ENCODE measurements at regions not wholly inside any gene's neighbourhood (a gene's known extent, or its start where the extent isn't known, plus 50 kb on each side); places are given as distances from the start of the nearest gene placed in this dataset.

- no peaks in the 10 kb centered on the region for H3K79me1 ChIP-seq (ENCODE audit: low read depth in 1 of 2, low read length in 2 of 2)
- H3K4me3 ChIP-seq (ENCODE audit: insufficient read depth, low read depth, low read length): no peak overlapping the region
- H2AFZ ChIP-seq (replicated peaks; ENCODE audit: low read length, poor library complexity): peak overlapping the region; percentile 51
- DNase-seq (no peak), ATAC-seq (ENCODE audit: low read depth) (peak; percentile 64)
- H3K56ac ChIP-seq (ENCODE audit: extremely low read depth, insufficient read depth, low read length): no peak overlapping the region
- H2BK15ac ChIP-seq (ENCODE audit: low read depth, low read length): no peak overlapping the region
- intact Hi-C loops (cut with micrococcal nuclease) (no loop called here), in situ Hi-C loops (cut with MboI; ENCODE audit: low sequenced_read_pairs) (no loop called here), dilution Hi-C loops (cut with HindIII; ENCODE audit: low sequenced_read_pairs, unreplicated experiment) (no loop called here)
- POLR2A ChIA-PET (ENCODE audit: unreplicated experiment): no interaction called here
- no peak overlapping the region for H3K4ac ChIP-seq (ENCODE audit: low read depth, low read length)
- H3K9me1 ChIP-seq (ENCODE audit: insufficient read depth, low read length): no peaks in the 10 kb centered on the region; the same call in 1 of the 2 replicates
- no peaks in the 10 kb centered on the region for H3K27me3 ChIP-seq (ENCODE audit: control insufficient read depth, insufficient read depth, low read length)
- H2AK9ac ChIP-seq (replicated peaks; ENCODE audit: low read depth, low read length, poor library complexity): no peak overlapping the region
- no peak overlapping the region for H4K5ac ChIP-seq (ENCODE audit: low read depth, low read length)
- H2BK5ac ChIP-seq (ENCODE audit: low read depth, low read length, poor library complexity, severe bottlenecking): no peak overlapping the region
- H3K18ac ChIP-seq (ENCODE audit: low read depth, low read length): no peak overlapping the region
- no peak overlapping the region for H3K23ac ChIP-seq (ENCODE audit: low read depth, low read length)
- H3K4me1 ChIP-seq (ENCODE audit: control insufficient read depth, insufficient read depth, low read length): peaks cover 3% of the 10 kb centered on the region; the same call in 1 of the 2 replicates
- no peak overlapping the region for H3K27ac ChIP-seq (ENCODE audit: insufficient read depth, low read length)
- no peaks in the 10 kb centered on the region for H4K20me1 ChIP-seq (ENCODE audit: insufficient read depth, low read length)
- no peak overlapping the region; the same call in 1 of the 2 replicates for H2BK20ac ChIP-seq (ENCODE audit: low read depth, low read length)
- no peak overlapping the region for H3K9ac ChIP-seq (ENCODE audit: low read depth, low read length)
- H3K4me2 ChIP-seq (ENCODE audit: low read depth, low read length): no peak overlapping the region
- H2BK120ac ChIP-seq (ENCODE audit: low read depth, low read length): peak overlapping the region; percentile 38; the same call in 1 of the 2 replicates
- CTCF ChIA-PET: no interaction called here
- H4K91ac ChIP-seq (ENCODE audit: insufficient read depth, low read depth, low read length): no peak overlapping the region
- H4K8ac ChIP-seq (ENCODE audit: low read depth in 2 of 2, low read length in 2 of 2): no peak overlapping the region; a peak in 1 of 4 replicates
- H3K36me3 ChIP-seq (ENCODE audit: control insufficient read depth, insufficient read depth, low read length): no peaks in the 10 kb centered on the region
- peak; percentile 74 for TF ChIP-seq MAFK (IDR thresholded peaks at IDR 0.05; ENCODE audit: low read depth, low read length)
- TF ChIP-seq, protein P1, sequence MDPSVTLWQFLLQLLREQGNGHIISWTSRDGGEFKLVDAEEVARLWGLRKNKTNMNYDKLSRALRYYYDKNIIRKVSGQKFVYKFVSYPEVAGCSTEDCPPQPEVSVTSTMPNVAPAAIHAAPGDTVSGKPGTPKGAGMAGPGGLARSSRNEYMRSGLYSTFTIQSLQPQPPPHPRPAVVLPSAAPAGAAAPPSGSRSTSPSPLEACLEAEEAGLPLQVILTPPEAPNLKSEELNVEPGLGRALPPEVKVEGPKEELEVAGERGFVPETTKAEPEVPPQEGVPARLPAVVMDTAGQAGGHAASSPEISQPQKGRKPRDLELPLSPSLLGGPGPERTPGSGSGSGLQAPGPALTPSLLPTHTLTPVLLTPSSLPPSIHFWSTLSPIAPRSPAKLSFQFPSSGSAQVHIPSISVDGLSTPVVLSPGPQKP (IDR thresholded peaks at IDR 0.05; ENCODE audit: borderline replicate concordance, low read depth, low read length): no peak
- H2AK5ac ChIP-seq (ENCODE audit: low read depth, low read length): peak overlapping the region; percentile 38; the same call in 1 of the 2 replicates
- no peak overlapping the region for H3K14ac ChIP-seq (replicated peaks; ENCODE audit: low read depth, low read length)
- BruUV-seq (replicated peaks): no TSS peak
- no CpG with 5 or more reads among the region's 5 CpGs for WGBS, 2 experiments (ENCODE audit: extremely low coverage in 2 of 2, insufficient read length in 1 of 2)
- no peaks in the 10 kb centered on the region for H3K9me3 ChIP-seq (ENCODE audit: control insufficient read depth, insufficient read depth, low read length)
Measured at GRCh38 chr14:65346895-65347294, 65.6 kb upstream of the FUT8 start.

Measured in IMR-90 (cell line).